GM18858 (cell line): ENCODE measurements at regions not wholly inside any gene's neighbourhood (a gene's known extent, or its start where the extent isn't known, plus 50 kb on each side); places are given as distances from the start of the nearest gene placed in this dataset.
"Not testable (repeated sequence)": the region's sequence is repeated elsewhere in the genome, so short reads cannot be mapped to it uniquely, and the experiment has no call there.

Experiments used
- ATAC-seq: cut with Tn5 transposase; IDR thresholded peaks from one replicate; pipeline ENCODE4 v1.9.1; 2021; ENCODE audit not compliant: unreplicated experiment

DNA sequence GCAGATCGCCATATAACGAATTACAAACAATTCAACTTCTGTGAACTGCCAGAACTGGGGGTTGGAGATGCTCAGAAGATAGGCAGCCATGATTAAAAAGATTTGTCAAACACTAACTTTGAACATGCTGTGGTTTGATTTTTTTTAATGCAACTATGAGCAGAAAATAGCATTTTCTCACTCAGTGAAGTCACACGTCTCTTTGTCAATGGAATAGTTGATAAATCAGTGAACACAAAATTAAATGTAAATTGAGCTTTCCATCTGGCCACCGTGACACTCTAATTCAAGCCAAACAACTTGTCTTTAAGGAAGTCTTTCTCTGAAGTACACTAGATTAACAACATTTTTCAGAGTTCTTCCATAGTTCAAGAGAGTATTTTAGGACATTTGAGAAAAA, 228.6 kb upstream of the LINC00305 start:
- ATAC-seq: no peak

DNA sequence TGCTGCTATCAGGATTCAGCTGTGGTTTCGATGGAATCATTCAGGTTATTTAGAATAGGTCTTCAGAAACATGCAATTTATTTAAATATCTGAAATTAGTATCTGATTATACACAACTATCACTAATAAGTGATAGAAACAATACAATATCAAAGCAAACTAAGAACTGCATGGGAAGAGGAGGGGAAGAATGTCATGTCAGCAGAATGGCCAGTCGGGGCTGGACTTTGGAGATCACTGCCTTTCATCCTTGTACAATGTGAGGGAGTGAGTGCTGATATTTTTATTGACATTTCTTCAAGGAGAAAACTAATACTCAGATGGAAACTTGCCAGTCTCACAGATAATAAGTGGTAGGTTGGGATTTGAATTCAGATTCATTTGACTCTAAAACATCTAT, 224.0 kb upstream of the LINC00305 start:
- ATAC-seq: no peak

DNA sequence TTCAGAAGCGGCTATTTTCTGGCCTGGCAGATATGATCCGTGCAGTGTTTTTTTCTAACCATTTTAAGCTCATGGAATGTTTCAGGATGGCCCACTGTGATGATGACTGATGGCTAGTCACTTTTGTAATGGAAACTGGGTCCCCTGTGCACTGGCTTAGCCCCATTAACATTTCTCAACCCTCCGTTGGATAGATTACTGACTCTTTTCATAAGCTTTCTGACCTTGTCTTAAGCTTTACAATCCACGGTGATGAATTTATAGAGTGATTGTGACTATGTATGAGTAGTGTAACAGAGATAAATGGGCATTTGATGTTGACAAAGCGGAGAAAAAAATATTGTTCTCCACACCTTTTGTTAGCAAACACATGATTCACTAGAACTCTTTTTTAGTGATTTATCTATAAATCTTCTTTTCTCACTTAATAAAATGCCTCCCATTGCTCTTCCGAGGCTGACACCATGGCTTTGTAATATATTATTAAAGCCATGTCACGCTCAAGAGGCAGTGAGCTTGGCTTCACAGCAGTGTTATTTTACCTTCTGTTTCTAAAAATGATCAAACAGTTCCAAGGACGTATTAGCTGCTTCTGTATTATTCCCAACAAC, 221.0 kb upstream of the LINC00305 start:
- ATAC-seq: not testable (repeated sequence)

DNA sequence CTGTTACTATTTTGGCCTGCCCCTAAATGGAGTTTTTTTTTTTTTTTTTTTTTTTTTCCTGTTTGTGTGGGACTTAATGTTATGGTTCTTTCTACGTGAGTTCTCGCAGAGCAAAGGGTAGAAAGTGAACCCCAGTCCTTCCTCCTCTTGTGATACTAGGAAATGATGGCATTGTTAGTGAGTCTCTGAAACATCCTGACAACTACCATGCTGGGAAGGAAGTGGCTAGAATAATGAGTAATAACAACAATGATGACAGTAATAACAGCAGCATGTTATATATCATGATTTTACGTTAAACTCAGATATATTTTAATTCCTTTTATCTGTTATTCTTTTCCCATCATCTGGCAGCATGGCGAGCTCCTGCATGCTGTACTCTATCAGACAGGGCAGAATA, 216.2 kb upstream of the LINC00305 start:
- ATAC-seq: no peak

DNA sequence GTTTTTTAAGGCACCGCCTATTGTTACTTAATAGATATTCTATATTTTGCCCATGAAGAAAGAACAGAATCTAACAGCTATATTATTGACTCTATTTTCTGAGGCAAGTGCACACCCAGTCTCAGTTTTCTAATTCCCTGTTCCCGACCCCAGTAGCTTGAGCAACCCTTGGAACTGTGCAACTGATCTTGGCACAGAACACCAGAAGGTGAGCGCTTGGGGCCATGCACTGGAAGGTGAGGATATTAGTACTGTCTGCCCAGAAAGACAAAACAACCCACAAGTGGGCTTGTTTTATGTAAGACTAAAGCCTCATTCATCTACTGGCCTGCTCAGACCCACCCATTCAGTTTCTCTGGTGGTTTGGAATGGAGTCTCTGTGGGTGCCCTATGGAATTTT, 188.8 kb upstream of the LINC00305 start:
- ATAC-seq: no peak

DNA sequence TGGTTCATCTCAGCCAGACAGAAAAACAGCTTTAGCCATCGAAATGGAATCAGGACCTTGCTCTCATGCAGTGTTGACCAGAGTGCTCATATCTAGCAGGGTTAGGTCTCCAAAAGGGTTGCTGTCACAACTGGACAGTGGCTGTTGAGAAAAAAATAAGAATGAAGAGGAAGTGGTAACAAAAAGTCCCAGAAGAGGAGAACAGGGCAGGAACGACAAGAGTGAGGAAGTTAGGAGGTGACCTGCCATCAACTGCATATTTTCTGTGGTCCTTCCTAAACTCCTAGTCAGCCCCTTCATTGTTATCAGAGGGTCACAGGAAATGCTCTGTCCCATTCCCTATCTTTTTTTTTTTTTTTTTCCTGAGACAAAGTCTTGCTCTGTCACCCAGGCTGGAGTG, 188.1 kb upstream of the LINC00305 start:
- ATAC-seq: no peak

DNA sequence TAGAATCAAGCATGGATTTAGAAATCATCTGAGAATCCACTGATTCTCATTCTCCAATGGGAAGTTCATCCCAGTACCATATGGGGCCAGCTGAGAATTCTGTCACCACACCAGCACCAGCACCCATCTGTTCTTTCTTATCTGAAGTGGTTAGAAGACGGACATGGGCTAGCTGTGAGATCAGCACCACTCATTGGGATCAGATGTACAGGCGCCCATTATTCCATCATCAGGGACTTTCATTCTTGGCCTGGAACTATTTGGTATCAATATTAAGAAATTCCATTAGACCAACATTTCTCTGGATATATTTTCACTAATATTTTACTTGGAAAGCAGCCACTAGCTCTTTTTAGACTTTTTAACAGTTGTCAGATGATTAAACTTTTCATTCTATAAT, 185.9 kb upstream of the LINC00305 start:
- no peak for ATAC-seq

DNA sequence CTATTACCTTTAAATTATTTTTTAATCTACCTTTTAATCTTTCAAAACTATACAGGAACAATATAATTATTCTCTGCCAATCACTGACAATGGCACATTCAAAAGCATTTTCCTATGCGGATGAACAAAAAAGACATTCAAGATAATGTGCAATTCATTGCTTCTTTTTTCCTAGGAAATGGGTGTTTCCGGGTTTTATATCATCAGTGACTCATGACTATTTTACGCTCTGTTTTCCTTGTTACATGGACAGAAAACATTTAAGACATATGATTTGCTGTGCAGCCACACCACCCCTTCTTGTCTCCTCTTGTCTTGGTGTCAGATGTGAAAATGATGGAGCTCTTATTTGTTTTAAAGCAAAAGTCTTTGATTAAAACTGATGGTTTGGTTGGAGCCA, 184.7 kb upstream of the LINC00305 start:
- ATAC-seq: no peak

DNA sequence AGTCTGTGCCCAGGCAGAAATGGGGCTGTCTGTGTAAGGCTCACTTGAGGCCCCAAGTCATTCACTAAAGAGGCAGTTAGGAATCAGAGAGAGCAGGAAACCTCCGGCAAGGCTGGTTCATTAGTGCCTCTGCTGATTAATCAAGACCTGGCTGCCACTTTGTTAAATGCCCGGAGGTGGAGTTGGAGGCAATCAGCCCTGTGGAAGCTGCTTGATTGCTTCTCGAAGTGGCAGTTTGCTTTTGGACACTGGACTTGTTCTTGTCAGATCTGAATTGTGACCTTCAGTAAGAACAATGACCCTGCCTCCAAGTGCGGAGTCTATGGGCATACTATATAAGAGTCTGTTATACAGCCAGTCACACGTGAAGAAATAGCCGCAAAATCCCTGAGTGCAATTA, 183.9 kb upstream of the LINC00305 start:
- ATAC-seq: no peak

DNA sequence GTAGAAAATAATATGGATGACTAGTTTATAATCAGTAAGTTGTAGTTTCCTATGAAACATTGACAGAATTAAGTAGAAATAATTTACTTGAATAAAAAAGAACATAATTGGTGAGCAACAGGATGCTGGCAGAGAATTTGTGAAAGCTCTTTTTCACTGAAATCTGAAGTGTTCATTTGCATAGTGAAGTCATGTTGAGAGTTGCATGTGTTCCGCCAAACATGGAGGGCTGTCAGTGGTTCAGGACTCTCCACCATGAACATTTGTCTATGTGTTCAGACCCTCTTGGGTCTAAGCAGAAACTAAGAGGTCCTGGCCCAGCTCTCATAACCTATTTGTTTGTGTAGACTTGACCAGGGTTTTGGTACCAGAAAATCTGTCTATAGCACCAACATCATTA, 182.5 kb upstream of the LINC00305 start:
- ATAC-seq: no peak

DNA sequence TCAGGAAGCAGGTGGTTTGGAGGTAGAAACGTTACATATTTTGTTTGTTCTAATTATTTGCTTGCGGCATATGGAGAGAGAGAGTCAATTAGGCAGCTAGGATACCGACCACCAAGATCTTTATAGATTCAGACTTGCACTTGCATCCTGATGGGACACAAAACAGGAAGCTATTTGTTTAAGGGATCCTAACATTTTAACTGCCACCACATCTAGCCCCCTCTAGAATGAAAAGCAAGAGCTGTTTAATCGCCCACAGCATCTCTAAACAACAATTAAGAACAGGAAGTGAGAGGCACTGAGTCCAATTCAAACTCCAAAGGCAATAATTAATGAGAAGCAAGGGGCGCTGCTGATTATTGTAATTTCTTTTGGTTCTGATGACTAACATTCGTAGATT, 182.0 kb upstream of the LINC00305 start:
- no peak for ATAC-seq

DNA sequence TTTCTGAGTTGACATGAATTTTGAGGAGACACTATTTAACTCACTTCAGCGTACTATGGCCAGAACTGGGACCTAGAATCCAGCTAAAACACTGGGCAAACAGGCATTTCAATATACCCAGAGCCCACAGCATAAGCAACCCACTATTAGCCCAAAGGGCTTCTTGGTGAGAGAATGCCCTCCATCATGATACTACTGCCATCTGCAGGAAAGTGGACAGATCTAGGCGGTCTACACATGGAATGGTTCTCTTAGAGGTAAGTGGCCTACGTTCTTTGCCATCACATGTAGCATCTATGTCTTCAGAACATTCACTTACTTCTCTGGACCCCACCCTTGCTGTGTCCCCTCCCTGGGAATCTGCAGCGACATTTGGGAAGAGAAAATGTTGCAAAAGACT, 181.3 kb upstream of the LINC00305 start:
- no peak for ATAC-seq

DNA sequence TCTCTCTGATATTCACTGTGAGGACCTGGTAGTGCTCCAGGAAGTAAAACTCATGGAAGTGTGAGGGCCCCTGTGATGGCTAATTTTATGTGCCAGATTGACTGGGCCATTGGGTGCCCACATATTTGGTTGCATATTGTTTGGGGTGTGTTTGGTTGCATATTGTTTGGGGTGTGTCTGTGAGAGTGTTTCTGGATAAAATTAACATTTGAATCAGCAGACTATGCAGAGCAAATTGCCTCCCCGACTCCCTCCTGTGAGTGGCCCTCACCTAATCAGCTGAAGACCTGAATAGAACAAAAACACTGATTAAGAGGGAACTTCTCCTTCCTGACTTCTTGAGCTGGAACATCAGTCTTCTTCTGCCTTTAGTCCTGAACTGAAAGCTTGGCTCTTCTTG, 173.3 kb upstream of the LINC00305 start:
- ATAC-seq: no peak

DNA sequence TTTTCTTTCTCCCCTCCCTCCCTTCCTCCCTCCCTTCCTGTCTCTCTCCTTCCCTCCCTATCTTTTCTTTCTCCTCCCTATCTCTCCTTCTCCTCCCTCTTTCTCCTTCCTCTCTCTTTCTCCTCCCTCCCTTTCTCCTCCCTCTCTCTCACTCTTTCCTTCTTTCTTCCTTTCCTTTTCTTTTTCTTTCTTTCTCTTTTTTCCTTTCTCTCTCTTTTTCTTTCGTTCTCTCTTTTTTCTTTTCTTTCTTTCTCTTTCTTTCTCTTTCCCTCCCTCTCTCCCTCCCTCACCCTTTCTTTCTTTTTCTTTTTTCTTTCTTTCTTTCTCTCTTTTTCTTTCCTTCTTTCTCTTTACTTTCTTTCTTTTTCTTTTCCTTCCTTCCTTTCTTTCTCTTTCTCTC, 169.7 kb upstream of the LINC00305 start:
- ATAC-seq: no peak

DNA sequence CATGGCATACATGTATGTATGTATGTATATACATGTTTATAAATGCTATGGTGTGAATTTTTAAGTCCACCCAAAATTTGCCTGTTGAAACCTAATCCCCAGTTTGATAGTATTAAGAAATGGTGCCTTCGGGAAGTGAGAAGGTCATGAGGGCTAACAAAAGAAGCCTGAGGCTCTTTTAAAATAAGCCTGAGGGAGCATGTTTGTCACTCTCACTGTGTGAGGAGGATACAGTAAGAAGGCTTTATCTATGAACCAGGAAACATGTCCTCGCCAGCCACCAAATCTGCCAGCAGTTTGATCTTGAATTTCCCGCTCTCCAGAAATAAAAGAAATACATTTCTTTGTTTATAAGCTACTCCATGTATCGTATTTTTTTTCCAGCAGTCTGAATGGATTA, 163.0 kb upstream of the LINC00305 start:
- no peak for ATAC-seq

DNA sequence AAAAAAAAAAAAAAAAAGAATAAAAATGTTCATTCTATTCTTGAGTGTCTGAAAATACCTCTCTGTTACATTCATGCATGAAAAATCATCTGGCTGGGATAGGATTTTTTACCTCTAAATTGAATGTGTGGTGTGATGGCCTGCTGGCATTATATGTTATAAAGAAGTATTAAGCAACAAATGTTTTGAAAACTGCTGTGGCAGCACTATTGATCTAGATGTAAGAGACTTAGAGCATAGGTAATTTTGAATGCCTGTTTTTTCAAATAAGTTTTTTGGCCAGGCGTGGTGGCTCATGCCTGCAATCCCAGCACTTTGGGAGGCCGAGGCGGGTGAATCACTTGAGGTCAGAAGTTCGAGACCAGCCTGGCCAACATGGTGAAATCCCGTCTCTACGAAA, 147.0 kb upstream of the LINC00305 start:
- no peak for ATAC-seq

DNA sequence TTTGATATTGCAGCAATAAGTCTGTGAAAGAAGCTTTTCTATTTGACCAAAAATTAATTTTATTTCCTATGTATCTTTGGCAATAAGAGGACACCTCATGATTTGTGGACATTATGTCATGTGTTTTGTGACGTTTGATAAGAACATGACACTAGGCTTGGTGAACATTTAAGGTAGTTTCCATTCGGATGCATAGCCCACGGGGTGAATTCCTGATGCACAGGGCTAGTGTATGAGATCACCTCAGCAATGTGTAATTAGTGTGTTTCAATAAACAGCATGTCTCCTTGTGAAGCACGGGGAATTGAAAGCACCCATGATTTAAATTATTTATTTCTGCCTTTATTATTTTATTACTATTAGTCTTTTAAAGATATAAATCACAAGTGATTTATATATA, 146.1 kb upstream of the LINC00305 start:
- no peak for ATAC-seq

DNA sequence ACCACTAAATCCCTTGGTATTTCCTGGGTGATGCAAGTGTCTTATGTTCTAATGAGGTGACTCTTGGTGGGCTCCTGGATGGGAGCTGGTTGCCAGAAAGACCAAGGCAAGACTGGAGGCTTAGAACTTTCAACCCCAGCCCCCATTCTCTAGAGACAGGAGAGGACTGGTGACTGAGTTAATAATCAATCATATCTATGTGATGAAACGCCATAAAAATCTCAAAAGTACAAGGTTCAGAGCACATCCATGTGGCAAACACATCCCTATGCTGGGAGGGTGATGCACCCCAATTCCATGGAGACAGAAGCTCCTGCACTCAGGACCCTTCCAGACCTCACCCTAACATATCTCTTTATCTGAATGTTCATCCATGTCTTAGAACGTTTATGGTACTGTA, 139.5 kb upstream of the LINC00305 start:
- no peak for ATAC-seq

DNA sequence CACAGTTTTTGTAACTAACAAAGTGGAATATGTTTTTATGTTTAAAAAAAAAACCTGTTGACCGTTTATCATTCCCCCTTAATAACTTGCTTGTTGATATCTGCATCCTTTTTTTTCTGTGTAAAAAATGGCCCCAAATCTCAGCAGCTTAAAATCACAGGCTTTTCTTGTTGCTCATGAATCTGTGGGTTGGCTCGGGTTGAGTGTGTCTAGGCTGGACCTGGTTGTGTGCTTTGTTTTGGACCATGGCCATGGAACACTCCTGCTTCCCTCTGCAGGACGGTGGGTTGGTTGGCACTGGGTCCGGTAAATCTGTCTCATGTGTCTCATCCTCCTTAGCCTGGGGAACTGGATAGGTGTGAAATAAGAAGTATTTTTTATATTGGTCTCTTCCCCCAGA, 139.0 kb upstream of the LINC00305 start:
- no peak for ATAC-seq

DNA sequence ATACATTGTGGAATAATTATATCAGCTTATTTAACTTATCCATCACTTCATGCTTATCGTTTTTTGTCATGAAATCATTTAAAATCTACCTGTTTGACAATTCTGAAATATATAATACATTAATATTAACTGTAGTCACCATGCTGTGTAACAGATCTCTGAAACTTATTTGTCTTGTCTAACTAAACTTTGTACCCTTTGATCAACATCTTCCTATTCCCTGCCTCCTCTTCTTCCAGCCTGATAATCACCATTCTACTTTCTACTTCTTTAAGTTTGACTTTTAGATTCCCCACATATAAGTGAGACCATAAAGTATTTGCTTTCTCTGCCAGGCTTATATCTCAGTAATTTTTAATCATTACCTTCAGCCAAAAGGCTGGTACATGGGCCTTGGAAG, 134.2 kb upstream of the LINC00305 start:
- no peak for ATAC-seq

DNA sequence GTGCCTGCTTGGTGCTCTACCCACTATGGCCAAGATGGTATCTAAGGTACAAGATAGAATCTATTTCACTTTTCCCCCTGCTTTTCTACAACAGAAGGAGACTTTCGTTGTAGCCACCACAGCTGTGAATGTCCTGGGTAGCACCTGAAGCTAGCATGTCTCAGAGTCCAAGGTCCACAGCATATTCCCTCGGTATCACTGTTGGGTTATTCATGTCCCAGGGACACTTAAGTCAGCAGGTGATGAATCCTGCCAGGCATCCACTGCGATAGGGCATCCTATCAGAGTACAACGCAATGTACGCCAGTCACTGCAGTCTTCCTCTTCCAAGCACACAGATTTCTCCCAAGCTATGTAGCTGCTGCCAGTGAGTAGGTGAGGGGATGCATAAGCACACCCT, 129.1 kb upstream of the LINC00305 start:
- ATAC-seq: no peak

DNA sequence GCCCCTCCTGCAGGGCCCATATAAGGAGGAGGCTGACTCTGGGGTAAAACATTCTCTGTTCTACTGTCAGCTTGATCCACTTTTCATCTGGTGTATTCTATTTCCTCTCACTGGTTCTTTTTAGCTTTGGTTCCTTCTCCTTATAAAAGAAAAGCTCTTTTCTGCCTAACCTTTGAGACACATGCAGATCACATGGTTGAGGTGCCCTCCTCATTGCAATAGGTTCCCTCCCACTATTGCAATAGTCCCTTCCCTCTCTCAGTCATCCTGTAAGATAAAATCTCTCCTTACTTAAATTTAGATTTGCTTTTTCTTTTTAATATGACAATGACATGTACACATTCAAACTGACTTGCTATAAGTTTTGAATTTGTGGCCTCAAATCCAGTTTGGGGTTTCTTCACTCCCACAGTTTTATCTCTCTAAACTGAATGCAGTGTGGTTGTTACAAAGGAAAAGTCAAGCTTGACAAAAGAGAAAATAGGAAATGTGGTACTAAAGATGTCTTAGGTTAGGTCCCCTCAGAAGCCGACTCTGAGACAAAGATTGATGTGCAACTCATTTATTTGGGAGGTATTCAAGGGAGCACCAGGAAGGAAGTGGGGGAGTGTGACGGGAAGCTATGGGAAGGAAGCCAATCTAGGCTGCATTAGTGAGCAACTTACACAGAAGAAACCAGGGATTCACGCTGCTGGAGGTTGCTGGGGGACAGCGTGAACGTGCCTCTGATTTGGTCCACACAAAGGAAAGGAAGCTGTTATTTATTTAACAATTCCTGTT, 127.6 kb upstream of the LINC00305 start:
- ATAC-seq: no peak
